CD4-positive, alpha-beta T cell (primary cell): ENCODE measurements at regions not wholly inside any gene's neighbourhood (a gene's known extent, or its start where the extent isn't known, plus 50 kb on each side); places are given as distances from the start of the nearest gene placed in this dataset.

ENCODE experiments used
- ATAC-seq: fragments of 200-7000 bp; cut with Tn5 transposase; one replicate; pipeline ENCODE4 v1.10.0; 2022; ENCODE audit warnings: mild to moderate bottlenecking; ENCODE audit not compliant: poor library complexity
- CTCF ChIA-PET: fragments of 350-600 bp; sonication (Branson Sonifier 250); formaldehyde crosslinking; loops from one replicate; lab custom pipeline; 2021; ENCODE audit warnings: antibody characterized with exemption, inconsistent platforms; lab: Charles Lee
- POLR2A ChIA-PET: fragments of 350-600 bp; sonication (Branson Sonifier 250); formaldehyde crosslinking; loops from one replicate; lab custom pipeline; 2021; ENCODE audit warnings: antibody characterized with exemption, inconsistent platforms; lab: Charles Lee
- DNase-seq, 14 experiments: peaks; one replicate each; pipeline ENCODE4 v3.0.0-alpha.2; 2013 to 2020; ENCODE audit warnings: mixed read lengths in 2 of 14
- H3K27ac ChIP-seq, 2 donors: one replicate each; pipeline versions ENCODE4 v1.5.1 to v1.7.0; 2013; ENCODE audit warnings: low read length in 2 of 2, low read depth in 1 of 2, mild to moderate bottlenecking in 1 of 2
- H3K27me3 ChIP-seq, 2 experiments: 1 replicate in 1 of 2; 2 replicates in 1 of 2; pipeline versions ENCODE4 v1.6.1 to v1.7.0; 2013; ENCODE audit warnings: low read length in 2 of 2, control low read depth in 1 of 2, mild to moderate bottlenecking in 1 of 2, moderate library complexity in 1 of 2; ENCODE audit not compliant: insufficient read depth in 2 of 2, control insufficient read depth in 1 of 2
- H3K36me3 ChIP-seq: one replicate; pipeline ENCODE4 v1.6.1; 2013; ENCODE audit warnings: low read length, control low read depth; ENCODE audit not compliant: insufficient read depth
- H3K4me1 ChIP-seq: one replicate; pipeline ENCODE4 v1.6.1; 2013; ENCODE audit warnings: low read length, control low read depth; ENCODE audit not compliant: insufficient read depth
- H3K4me3 ChIP-seq: one replicate; pipeline ENCODE4 v1.5.1; 2013; ENCODE audit warnings: mild to moderate bottlenecking, low read length, moderate library complexity
- H3K9me3 ChIP-seq, 2 experiments: 1 replicate in 1 of 2; 2 replicates in 1 of 2; pipeline versions ENCODE4 v1.6.1 to v1.7.0; 2013; ENCODE audit warnings: low read length in 2 of 2, mild to moderate bottlenecking in 2 of 2, control low read depth in 1 of 2, moderate library complexity in 1 of 2; ENCODE audit not compliant: control insufficient read depth in 1 of 2, insufficient read depth in 1 of 2
- H3K27ac Mint-ChIP-seq: one replicate; pipeline ENCODE4 v1.8.0; 2020; ENCODE audit warnings: mixed read lengths
- H3K27me3 Mint-ChIP-seq: one replicate; pipeline ENCODE4 v1.8.0; 2021; ENCODE audit warnings: mixed read lengths
- H3K36me3 Mint-ChIP-seq: one replicate; pipeline ENCODE4 v1.8.0; 2021; ENCODE audit warnings: low read depth, mixed read lengths
- H3K4me1 Mint-ChIP-seq: one replicate; pipeline ENCODE4 v1.8.0; 2021; ENCODE audit warnings: low read depth, mixed read lengths
- H3K4me3 Mint-ChIP-seq: one replicate; pipeline ENCODE4 v1.8.0; 2020; ENCODE audit warnings: mild to moderate bottlenecking, mixed read lengths
- H3K9me3 Mint-ChIP-seq: one replicate; pipeline ENCODE4 v1.8.0; 2020; ENCODE audit warnings: mixed read lengths
- intact Hi-C, 2 experiments: fragments of 100-400 bp; cut with DNase I in 1 of 2; cut with micrococcal nuclease in 1 of 2; formaldehyde crosslinking; loops; one replicate each; pipeline versions ENCODE4 v1.15.1 to v1.9.0; 2023 to 2025; cut with DNase I, micrococcal nuclease
- TF ChIP-seq, protein P1 (sequence below): fragments of 200-600 bp; IDR thresholded peaks from one replicate; pipeline ENCODE4 v1.8.0; 2022; ENCODE audit warnings: antibody characterized with exemption, mild to moderate bottlenecking

DNA sequence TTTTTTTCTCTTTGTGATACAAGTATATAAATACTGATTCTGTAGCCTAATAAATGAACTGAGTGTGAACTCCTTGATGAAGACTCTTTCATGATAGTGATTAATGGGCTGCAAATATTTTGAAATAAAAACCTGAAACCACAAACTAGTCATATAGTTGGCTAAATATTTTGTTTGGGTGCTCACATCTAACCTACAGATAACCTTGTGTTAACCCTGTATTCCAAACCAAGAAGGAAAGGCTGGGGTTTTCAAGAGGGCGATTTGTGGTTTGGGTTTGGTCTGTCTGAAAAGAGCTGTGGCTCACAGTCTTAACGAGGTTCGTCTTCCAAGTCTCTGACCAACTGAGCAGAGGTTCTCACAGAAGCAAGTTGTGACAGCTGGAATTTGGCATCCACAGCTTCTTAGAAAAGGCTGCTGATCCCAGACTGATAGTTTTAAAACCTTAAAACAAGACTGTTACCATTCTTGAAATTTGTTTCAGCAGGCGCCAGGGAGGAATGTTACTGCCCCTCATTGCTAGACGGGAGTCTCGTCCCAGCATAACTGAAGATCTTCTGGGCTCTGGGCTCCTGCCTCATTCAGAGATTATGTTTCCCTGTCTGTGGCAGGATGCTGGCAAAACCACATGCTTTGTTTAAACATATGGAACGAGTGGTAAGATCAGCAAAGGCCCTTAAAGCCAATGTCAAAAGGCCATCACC lies 736.4 kb upstream of the MARCKS start:
- H3K4me3 ChIP-seq = no peak overlapping the region
- H3K4me1 ChIP-seq = no peaks in the 10 kb centered on the region
- ATAC-seq (no peak), DNase-seq (no peak)
- no peaks in the 10 kb centered on the region for H3K27me3 ChIP-seq
- H3K27ac ChIP-seq = no peak overlapping the region
- Mint-ChIP-seq H3K4me3 (no peak overlapping the region), H3K9me3 (peaks cover 3% of the 10 kb centered on the region), H3K27ac (no peak overlapping the region), H3K36me3 (no peaks in the 10 kb centered on the region), H3K27me3 (no peaks in the 10 kb centered on the region), H3K4me1 (no peaks in the 10 kb centered on the region)
- TF ChIP-seq, protein P1, sequence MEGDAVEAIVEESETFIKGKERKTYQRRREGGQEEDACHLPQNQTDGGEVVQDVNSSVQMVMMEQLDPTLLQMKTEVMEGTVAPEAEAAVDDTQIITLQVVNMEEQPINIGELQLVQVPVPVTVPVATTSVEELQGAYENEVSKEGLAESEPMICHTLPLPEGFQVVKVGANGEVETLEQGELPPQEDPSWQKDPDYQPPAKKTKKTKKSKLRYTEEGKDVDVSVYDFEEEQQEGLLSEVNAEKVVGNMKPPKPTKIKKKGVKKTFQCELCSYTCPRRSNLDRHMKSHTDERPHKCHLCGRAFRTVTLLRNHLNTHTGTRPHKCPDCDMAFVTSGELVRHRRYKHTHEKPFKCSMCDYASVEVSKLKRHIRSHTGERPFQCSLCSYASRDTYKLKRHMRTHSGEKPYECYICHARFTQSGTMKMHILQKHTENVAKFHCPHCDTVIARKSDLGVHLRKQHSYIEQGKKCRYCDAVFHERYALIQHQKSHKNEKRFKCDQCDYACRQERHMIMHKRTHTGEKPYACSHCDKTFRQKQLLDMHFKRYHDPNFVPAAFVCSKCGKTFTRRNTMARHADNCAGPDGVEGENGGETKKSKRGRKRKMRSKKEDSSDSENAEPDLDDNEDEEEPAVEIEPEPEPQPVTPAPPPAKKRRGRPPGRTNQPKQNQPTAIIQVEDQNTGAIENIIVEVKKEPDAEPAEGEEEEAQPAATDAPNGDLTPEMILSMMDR = no peak
- no peaks in the 10 kb centered on the region for H3K9me3 ChIP-seq
- ChIA-PET POLR2A (no interaction called here), CTCF (no interaction called here)
- no peaks in the 10 kb centered on the region for H3K36me3 ChIP-seq
- intact Hi-C loops = no loop called here

DNA sequence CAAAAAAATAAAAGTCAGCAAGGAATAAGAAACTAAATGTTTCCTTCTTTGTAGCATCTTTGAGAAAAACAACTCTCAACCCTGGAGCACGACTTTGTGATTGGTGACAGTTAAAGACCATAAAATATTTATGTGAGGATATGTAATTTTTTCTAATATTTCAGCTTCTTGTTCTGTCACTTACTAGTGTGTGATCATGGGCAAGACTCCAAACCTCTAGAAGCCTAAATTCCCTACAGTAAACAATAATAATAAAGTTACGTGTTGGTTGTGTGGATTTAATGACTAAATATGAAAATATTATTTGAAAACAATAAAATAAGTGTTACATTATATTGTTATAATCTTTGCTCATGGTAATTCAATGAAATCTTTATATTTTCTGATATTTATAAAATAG lies 735.6 kb upstream of the MARCKS start:
- Mint-ChIP-seq H3K27me3 (no peaks in the 10 kb centered on the region), H3K36me3 (no peaks in the 10 kb centered on the region), H3K4me1 (no peaks in the 10 kb centered on the region), H3K9me3 (peaks cover 5% of the 10 kb centered on the region), H3K4me3 (no peak overlapping the region), H3K27ac (no peak overlapping the region)
- no peaks in the 10 kb centered on the region for H3K27me3 ChIP-seq
- no peaks in the 10 kb centered on the region for H3K36me3 ChIP-seq
- no peaks in the 10 kb centered on the region for H3K4me1 ChIP-seq
- TF ChIP-seq, protein P1 = no peak
- H3K9me3 ChIP-seq = no peaks in the 10 kb centered on the region
- no peak overlapping the region for H3K27ac ChIP-seq
- ChIA-PET CTCF (no interaction called here), POLR2A (no interaction called here)
- DNase-seq = no peak
- intact Hi-C loops = no loop called here
- ATAC-seq = no peak
- no peak overlapping the region for H3K4me3 ChIP-seq

DNA sequence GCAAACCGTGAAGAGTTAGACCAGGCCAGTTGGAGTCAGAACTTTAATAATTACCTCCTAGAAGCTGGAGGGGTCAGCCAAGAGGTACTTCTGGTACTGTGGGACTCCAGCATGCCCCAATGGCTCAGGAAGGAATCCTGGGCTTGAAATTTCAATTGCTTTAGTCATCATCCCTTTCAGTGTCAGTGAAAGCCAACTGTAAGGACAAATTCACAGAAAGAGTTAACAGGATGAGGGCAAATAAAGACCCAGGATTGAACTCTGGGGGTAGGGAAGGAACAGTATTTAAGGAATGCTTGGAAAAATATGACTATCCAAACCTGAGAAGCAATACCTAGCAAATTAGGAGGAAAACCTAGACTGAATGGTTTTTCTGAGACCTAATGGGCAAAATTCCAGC lies 735.1 kb upstream of the MARCKS start:
- POLR2A ChIA-PET = no interaction called here
- H3K27ac Mint-ChIP-seq = no peak overlapping the region
- ATAC-seq = no peak
- no peaks in the 10 kb centered on the region for H3K36me3 ChIP-seq
- no peak overlapping the region for H3K4me3 ChIP-seq
- H3K9me3 ChIP-seq = no peaks in the 10 kb centered on the region
- CTCF ChIA-PET = no interaction called here
- H3K27me3 Mint-ChIP-seq = no peaks in the 10 kb centered on the region
- intact Hi-C loops = no loop called here
- TF ChIP-seq, protein P1 = no peak
- no peaks in the 10 kb centered on the region for H3K27me3 ChIP-seq
- DNase-seq = no peak
- H3K27ac ChIP-seq = no peak overlapping the region
- H3K9me3 Mint-ChIP-seq = peaks cover 5% of the 10 kb centered on the region
- H3K4me1 ChIP-seq = no peaks in the 10 kb centered on the region
- no peaks in the 10 kb centered on the region for H3K4me1 Mint-ChIP-seq
- H3K4me3 Mint-ChIP-seq = no peak overlapping the region
- H3K36me3 Mint-ChIP-seq = no peaks in the 10 kb centered on the region
